ENCODE measurements at regions not wholly inside any gene's neighbourhood (a gene's known extent, or its start where the extent isn't known, plus 50 kb on each side); places are given as distances from the start of the nearest gene placed in this dataset.

GRCh38 chr21:35491920-35492678, 443.0 kb upstream of the RUNX1 start:
- POLR2A ChIA-PET: no interaction called here
- Mint-ChIP-seq H3K9me3 (ENCODE audit: unreplicated experiment) (no peaks in the 10 kb centered on the region), H3K36me3 (ENCODE audit: insufficient read depth, unreplicated experiment) (no peaks in the 10 kb centered on the region), H3K4me3 (ENCODE audit: unreplicated experiment) (no peak overlapping the region), H3K27ac (ENCODE audit: low read depth, unreplicated experiment) (no peak overlapping the region), H3K4me1 (ENCODE audit: insufficient read depth, unreplicated experiment) (no peaks in the 10 kb centered on the region), H3K27me3 (ENCODE audit: insufficient read depth, unreplicated experiment) (peaks cover 23% of the 10 kb centered on the region)
- intact Hi-C loops (cut with micrococcal nuclease): no loop called here
- BruUV-seq (replicated peaks): no TSS peak
- DNase-seq (ENCODE audit: unreplicated experiment): no peak
- TF ChIP-seq, protein P1, sequence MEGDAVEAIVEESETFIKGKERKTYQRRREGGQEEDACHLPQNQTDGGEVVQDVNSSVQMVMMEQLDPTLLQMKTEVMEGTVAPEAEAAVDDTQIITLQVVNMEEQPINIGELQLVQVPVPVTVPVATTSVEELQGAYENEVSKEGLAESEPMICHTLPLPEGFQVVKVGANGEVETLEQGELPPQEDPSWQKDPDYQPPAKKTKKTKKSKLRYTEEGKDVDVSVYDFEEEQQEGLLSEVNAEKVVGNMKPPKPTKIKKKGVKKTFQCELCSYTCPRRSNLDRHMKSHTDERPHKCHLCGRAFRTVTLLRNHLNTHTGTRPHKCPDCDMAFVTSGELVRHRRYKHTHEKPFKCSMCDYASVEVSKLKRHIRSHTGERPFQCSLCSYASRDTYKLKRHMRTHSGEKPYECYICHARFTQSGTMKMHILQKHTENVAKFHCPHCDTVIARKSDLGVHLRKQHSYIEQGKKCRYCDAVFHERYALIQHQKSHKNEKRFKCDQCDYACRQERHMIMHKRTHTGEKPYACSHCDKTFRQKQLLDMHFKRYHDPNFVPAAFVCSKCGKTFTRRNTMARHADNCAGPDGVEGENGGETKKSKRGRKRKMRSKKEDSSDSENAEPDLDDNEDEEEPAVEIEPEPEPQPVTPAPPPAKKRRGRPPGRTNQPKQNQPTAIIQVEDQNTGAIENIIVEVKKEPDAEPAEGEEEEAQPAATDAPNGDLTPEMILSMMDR (IDR thresholded peaks at IDR 0.05; ENCODE audit: unreplicated experiment): no peak
- CTCF ChIA-PET: interaction anchor here (0.6 kb wide), 1 partner anchor 539 kb away, joined by 3 read pairs; no protein-coding TSS in a partner anchor

- CTCF ChIA-PET: no interaction called here
- DNase-seq (ENCODE audit: unreplicated experiment): no peak
- intact Hi-C loops (cut with micrococcal nuclease): no loop called here
- H3K4me3 Mint-ChIP-seq (ENCODE audit: unreplicated experiment): no peak overlapping the region
- TF ChIP-seq, protein P1 (IDR thresholded peaks at IDR 0.05; ENCODE audit: unreplicated experiment): no peak
- H3K4me1 Mint-ChIP-seq (ENCODE audit: insufficient read depth, unreplicated experiment): no peaks in the 10 kb centered on the region
- H3K9me3 Mint-ChIP-seq (ENCODE audit: unreplicated experiment): no peaks in the 10 kb centered on the region
- no peaks in the 10 kb centered on the region for H3K36me3 Mint-ChIP-seq (ENCODE audit: insufficient read depth, unreplicated experiment)
- POLR2A ChIA-PET: interaction anchor here (0.6 to 0.7 kb wide), 2 partner anchors 9 to 11 kb away, joined by 3 to 5 read pairs; no protein-coding TSS in a partner anchor
- BruUV-seq (replicated peaks): no TSS peak
- H3K27ac Mint-ChIP-seq (ENCODE audit: low read depth, unreplicated experiment): no peak overlapping the region
- H3K27me3 Mint-ChIP-seq (ENCODE audit: insufficient read depth, unreplicated experiment): peaks cover 33% of the 10 kb centered on the region
Observed at GRCh38 chr21:35491114-35491513, 442.0 kb upstream of the RUNX1 start.

DNA sequence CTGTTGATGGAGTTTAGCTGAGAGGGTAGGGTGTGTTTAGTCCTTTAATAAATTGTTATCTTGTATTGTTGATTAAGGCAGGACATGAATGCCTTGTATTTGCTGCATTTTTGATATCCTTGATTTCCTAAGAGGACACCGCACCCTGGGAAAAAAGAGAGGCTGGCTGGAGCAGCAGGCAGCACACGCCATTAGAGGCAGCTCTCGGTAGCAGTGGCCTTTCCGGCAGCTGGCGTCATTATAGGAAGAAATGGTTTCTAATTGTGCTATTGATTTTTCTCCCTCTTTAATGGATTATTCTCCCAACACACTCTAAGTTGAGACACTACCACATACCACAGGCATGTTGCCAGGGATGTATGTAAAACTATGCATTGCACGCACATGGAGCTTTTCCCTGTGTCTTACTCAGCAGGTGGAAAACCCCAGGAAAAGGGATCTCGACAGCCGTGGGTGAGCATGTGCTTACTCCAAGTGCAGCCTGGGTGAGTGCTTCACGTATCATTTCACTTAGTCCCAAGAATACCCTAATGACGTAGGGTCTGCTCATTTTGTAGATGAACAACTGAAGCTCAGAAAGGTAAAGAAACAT, 440.4 kb upstream of the RUNX1 start:
- H3K9me3 Mint-ChIP-seq (ENCODE audit: unreplicated experiment): no peaks in the 10 kb centered on the region

DNA sequence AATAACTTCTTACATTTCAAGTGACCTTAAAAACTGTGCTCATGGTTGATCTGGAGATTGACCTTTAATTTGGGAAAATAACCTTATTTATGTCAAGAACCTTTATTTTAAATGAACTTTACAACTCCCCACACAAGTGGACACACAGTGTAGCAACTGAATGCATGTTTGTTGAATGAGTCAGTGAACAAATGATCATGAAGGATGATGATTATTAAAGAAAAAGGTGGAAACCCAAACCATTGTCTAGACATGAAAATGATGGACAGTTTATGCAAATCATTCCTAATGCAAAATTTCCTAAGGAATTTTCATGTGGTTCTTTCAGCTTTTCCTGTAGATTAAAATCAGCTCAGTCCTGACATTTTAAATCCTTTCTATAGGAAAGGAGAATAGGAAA, 439.8 kb upstream of the RUNX1 start:
- POLR2A ChIA-PET: no interaction called here
- no peak overlapping the region for H3K27ac Mint-ChIP-seq (ENCODE audit: low read depth, unreplicated experiment)
- CTCF ChIA-PET: interaction anchor here (1.0 kb wide), 1 partner anchor 8 kb away, joined by 3 read pairs; no protein-coding TSS in a partner anchor
- H3K36me3 Mint-ChIP-seq (ENCODE audit: insufficient read depth, unreplicated experiment): no peaks in the 10 kb centered on the region
- TF ChIP-seq, protein P1 (IDR thresholded peaks at IDR 0.05; ENCODE audit: unreplicated experiment): no peak
- intact Hi-C loops (cut with micrococcal nuclease): no loop called here
- no TSS peak for BruUV-seq (replicated peaks)
- H3K4me3 Mint-ChIP-seq (ENCODE audit: unreplicated experiment): no peak overlapping the region
- no peak for DNase-seq (ENCODE audit: unreplicated experiment)
- no peaks in the 10 kb centered on the region for H3K4me1 Mint-ChIP-seq (ENCODE audit: insufficient read depth, unreplicated experiment)
- peaks cover 54% of the 10 kb centered on the region for H3K27me3 Mint-ChIP-seq (ENCODE audit: insufficient read depth, unreplicated experiment)
- H3K9me3 Mint-ChIP-seq (ENCODE audit: unreplicated experiment): no peaks in the 10 kb centered on the region

More for the DNA sequence above, 440.4 kb upstream of the RUNX1 start:
- no peak overlapping the region for H3K27ac Mint-ChIP-seq (ENCODE audit: low read depth, unreplicated experiment)
- H3K4me3 Mint-ChIP-seq (ENCODE audit: unreplicated experiment): no peak overlapping the region
- DNase-seq (ENCODE audit: unreplicated experiment): no peak
- TF ChIP-seq, protein P1 (IDR thresholded peaks at IDR 0.05; ENCODE audit: unreplicated experiment): no peak
- ChIA-PET CTCF (interaction anchor here (0.8 to 1.0 kb wide), 2 partner anchors 8 to 350 kb away, joined by 3 read pairs; no protein-coding TSS in a partner anchor), POLR2A (interaction anchor here (0.8 kb wide), 1 partner anchor 145 kb away, joined by 3 read pairs; no protein-coding TSS in a partner anchor)
- no TSS peak for BruUV-seq (replicated peaks)
- H3K27me3 Mint-ChIP-seq (ENCODE audit: insufficient read depth, unreplicated experiment): peaks cover 49% of the 10 kb centered on the region
- H3K4me1 Mint-ChIP-seq (ENCODE audit: insufficient read depth, unreplicated experiment): no peaks in the 10 kb centered on the region
- H3K36me3 Mint-ChIP-seq (ENCODE audit: insufficient read depth, unreplicated experiment): no peaks in the 10 kb centered on the region
- intact Hi-C loops (cut with micrococcal nuclease): no loop called here

Measured in MCF 10A (cell line).